ENCODE measurements at regions not wholly inside any gene's neighbourhood (a gene's known extent, or its start where the extent isn't known, plus 50 kb on each side); places are given as distances from the start of the nearest gene placed in this dataset.

GRCh38 chrX:26522501-26522900 is 306.5 kb downstream of the MAGEB5 start:
- TF ChIP-seq HDAC6 (IDR thresholded peaks at IDR 0.05; ENCODE audit: unreplicated experiment) (no peak), RELA (IDR thresholded peaks at IDR 0.05; ENCODE audit: borderline replicate concordance, partially characterized antibody) (no peak), CTCF (IDR thresholded peaks at IDR 0.05 in 2 of 3, conservative IDR thresholded peaks at IDR 0.05 in 1 of 3; ENCODE audit: control insufficient read depth in 2 of 3, extremely low read depth in 1 of 3, insufficient read depth in 1 of 3, low read depth in 3 of 3, low read length in 3 of 3) (no peak), JUND (IDR thresholded peaks at IDR 0.05; ENCODE audit: low read depth, low read length) (no peak), SREBF1 (IDR thresholded peaks at IDR 0.05; ENCODE audit: low read length) (no peak)

Data from GM12878 (cell line).